ENCODE measurements at regions not wholly inside any gene's neighbourhood (a gene's known extent, or its start where the extent isn't known, plus 50 kb on each side); places are given as distances from the start of the nearest gene placed in this dataset.

DNA sequence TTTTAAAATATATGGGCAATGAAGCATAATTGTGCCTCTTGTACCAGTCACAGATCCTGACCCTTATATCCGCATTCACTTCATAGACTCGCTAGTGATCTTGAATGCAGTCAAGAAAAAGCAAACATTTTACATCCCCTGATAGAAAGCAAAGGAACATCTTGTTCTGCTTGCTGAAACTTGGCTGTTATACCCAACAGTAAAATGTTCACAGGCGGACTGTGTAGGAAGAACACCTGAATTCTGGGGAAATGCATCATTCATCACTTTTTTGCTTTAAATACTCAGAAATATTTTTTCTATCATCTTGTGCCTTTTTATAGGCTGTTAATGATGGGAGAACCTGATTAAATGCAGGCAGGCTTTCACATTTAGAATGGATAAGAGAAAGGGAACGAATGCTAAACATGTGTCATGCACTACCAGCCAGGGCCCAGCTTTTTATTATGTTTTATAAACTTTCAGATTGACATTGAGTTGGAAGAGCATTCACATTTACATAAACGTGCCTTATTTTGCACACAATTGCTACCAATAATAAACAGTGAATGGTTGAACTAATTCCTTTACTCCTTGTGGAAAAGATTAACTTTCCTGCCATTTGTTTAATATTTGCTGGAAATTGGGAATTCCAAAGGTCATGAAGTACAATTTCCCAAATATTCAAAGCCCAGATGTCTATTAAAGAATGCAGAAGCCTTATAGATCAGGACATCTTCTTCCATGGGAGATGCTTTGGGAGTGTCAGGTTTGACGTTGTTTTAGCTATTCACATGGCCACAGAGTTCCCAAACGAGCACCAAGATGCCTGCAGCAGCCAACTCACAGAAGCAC is 756.2 kb downstream of the TLE1 start:
- intact Hi-C loops (cut with DNase I) = no loop called here
- no peak for DNase-seq (ENCODE audit: low spot score)

DNA sequence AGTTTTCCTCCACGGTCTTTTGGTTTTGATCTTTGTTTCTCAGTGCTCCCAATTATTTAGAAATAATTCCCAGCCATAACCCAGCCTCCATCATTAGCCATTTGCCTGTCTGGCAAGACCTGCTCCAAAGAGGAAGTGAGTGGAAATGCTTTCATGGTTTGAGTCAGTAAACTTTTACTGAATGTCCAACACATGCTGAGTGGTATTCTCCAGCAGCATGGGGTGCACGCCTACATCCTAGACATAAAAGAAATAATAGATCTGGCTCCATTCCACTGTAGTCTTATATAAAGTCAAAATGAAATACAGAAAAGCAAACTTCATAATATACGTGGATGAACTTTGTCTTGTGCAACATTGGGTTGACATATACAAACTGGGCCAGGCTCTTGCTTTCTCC is 757.2 kb downstream of the TLE1 start:
- intact Hi-C loops (cut with DNase I) = no loop called here

DNA sequence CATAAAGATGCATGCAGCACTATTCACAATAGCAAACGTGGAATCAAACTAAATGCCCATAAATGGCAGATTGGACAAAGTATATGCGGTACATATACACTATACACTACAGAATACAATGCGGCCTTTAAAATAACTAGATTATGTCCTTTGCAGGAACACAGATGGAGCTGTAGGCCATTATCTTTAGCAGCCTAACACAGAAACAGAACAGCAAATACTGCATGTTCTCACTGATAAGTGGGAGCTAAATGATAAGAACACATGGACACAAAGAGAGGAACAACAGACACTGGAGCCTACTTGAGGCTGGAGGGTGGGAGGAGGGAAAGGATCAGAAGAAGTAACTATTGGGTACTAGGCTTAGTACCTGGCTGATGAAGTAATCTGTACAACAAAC is 758.2 kb downstream of the TLE1 start:
- no peak for DNase-seq (ENCODE audit: low spot score)
- intact Hi-C loops (cut with DNase I) = no loop called here

More for the DNA sequence above, 757.2 kb downstream of the TLE1 start:
- no peak for DNase-seq (ENCODE audit: low spot score)

DNA sequence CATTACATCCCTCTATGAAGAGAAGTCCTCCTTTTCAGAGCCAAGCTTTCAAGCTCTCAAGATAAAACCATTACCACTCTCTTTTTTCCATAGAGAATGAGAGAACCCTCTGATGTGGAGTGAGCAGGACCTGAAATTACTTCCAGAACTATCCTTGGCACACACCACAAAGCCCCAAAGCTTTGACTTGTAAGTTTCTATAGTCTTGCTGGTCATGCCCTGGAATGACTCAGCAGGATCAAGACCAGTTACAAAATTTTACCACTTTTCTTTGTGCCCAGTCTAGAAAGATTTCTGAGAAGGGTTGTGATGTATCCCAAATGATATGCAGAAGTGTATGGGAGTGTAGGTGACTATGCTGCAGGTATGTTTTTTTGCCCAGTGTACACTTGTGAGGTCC is 760.6 kb downstream of the TLE1 start:
- intact Hi-C loops (cut with DNase I) = no loop called here
- DNase-seq (ENCODE audit: low spot score) = no peak

DNA sequence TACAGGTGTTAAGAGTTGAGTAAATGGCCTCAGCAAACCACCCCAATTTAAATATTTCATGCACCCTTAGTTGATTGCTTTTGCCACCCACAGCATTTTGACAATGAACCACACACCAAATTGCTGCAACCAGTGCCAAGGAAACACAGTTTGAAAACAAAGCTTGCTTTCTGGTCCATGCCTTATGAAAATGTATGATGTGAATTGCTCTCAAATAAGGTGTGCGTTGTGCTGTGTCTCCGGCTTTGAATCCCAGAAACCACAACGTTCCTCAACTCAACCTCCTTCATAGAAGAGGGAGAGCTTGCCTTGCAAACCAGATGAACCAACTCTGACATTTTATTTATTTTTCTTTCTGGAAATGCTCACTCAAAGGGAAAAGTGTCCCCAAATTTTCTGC is 762.7 kb downstream of the TLE1 start:
- no peak for DNase-seq (ENCODE audit: low spot score)
- intact Hi-C loops (cut with DNase I) = no loop called here

DNA sequence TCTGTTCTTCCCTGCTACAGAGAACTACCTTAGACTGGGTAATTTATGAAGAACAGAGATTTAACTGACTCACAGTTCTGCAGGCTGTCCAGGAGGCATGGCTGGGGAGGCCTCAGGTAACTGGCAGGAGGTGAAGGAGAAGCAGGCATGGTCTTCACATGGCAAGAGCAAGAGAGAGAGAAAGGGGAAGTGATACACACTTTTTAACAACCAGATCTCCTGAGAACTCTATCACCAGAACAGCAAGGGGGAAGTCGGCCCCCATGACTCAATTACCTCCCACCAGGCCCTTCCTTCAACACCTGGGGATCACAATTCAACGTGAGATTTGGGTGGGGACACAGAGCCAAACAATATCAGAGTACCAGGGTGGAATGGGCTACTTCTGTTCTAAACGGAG is 766.8 kb downstream of the TLE1 start:
- intact Hi-C loops (cut with DNase I) = no loop called here
- no peak for DNase-seq (ENCODE audit: low spot score)

DNA sequence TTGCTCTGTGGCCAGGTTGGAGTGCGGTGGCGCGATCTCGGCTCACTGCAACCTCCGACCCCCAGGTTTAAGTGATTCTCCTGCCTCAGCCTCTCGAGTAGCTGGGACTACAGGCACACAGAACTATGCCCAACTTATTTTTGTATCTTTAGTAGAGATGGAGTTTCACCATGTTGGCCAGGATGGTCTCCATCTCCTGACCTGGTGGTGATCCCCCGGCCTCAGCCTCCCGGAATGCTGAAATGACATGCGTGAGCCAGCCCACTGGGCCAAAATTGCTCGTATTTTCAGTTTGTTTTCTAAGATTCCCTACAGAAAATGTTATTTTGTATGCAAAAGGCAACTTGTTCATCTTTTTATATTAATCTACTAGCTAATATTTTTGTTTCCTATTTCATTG is 782.6 kb downstream of the TLE1 start:
- no peak for DNase-seq (ENCODE audit: low spot score)
- intact Hi-C loops (cut with DNase I) = no loop called here

DNA sequence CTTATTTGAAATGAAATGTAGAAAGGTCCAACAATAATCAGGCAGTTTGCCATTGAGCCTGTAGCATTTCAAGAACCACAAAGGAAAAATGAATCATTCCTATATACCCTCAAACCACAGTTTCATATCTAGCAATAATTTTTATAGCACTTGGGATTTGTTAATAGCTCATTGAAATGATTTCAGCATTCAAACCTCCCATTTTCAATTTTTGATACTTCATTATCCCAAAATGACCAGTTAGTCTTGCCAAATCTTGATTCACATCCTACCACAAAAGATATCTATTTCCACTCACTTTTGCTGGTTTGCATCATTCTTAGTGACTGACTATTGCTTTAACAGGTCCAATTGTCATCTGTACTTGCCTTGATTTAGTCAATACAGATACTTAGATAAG is 790.1 kb downstream of the TLE1 start:
- intact Hi-C loops (cut with DNase I) = no loop called here
- DNase-seq (ENCODE audit: low spot score) = no peak

DNA sequence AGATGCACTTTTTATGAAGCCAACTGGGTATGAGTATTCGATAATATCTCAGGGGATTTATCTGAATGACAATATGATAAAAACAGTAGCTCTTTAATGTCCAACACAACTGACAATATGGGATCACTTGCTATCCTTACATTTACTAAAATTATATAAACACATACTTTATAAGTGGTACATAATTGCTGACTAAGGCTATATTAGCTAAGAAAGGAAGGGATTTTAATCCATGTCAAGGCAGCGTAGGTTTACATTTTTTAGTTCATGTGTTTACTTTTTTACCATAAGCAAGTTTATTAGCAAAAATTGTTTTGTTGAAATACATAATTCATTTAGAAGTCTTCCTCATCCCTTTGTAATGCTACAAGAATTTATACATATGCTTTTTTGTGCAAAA is 796.2 kb downstream of the TLE1 start:
- intact Hi-C loops (cut with DNase I) = no loop called here
- DNase-seq (ENCODE audit: low spot score) = no peak

DNA sequence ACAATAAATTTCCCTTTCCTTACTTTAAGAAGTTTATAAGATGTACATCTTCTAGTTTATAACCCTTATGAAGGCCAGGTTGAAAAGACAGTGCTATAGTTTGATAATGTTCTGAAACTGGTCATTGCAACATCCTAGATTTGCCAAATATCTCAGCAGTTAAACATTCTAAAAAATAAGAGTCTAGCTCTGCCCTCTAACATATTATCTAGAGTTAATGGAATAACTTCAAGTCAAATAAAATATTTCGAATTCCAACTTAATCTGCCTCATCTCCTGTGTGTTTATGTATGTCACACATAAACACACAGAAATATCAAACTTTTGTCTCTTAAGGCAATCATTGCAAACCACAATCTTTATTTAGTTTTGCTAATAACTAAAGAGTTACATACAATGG is 796.6 kb downstream of the TLE1 start:
- intact Hi-C loops (cut with DNase I) = no loop called here
- DNase-seq (ENCODE audit: low spot score) = no peak

DNA sequence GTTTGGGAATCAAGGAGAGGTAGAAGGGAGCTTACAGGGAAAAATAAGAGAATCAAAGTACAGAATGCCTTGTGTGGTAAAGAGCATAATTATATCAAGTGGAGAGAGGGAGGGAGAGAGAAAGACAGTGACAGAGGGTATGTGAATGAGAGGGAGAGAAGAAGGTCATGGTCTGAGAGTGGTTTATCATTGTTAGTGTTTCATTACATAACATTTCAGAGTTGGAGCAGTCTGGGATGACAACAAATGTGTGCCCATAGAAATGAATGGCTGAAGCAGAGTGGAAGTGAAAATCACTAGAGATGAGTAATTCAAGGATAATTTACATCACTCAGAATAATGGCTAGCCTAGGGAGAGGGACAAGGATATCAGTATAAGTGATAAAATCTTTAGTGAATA is 799.2 kb downstream of the TLE1 start:
- intact Hi-C loops (cut with DNase I) = no loop called here
- no peak for DNase-seq (ENCODE audit: low spot score)

DNA sequence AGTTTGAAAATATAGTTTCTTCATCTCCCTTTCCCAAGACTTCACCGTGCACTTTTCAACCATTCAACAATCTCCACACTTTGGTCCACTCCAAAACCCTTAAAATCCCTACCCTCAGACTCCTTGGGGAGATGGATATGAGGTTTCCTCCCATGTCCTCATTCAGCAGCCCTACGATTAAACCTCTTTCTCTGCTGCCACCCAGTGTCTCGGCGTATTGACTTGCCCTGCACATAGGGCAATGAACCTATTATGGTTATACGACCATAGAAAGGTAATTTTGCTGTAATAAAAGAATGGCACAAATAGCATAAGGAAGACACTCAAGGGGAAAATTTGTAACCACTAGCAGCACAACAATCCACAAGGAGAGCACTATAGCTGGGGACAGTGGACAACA is 803.5 kb downstream of the TLE1 start:
- no peak for DNase-seq (ENCODE audit: low spot score)
- intact Hi-C loops (cut with DNase I) = no loop called here

DNA sequence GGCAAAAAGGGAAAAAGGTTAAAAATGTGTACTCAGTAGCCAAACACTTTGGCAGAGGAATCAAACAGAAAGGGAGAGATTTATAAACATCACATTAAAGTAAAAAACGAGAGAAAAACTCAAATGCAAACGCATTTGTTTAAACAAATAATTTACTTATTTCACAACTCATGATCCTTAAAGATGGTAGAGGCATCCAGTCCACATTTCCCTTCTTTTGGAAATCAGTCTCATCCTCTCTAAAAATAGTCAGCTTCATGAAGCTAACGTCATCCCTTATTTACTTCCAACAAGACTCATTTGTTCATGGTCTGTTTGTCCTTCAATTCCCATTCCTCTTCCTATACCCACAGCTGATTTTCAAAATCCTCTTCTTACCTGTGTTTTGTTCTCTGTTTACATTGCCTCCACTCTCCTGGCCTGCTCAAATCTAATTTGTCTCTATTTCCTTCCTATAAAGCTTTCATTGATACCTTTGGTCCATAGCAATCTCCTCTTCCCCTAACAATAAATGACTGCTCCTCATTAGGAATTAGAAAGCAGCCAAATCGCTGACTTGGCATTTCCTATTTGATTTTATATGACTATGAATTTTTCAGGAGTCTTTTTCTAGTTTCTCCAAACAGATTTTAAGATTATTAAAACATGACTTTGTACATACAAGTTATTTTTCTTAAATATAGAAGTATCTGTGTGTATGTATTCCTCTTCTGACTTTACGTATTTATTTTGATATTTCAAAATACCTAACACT is 805.3 kb downstream of the TLE1 start:
- no peak for DNase-seq (ENCODE audit: low spot score)
- intact Hi-C loops (cut with DNase I) = no loop called here

DNA sequence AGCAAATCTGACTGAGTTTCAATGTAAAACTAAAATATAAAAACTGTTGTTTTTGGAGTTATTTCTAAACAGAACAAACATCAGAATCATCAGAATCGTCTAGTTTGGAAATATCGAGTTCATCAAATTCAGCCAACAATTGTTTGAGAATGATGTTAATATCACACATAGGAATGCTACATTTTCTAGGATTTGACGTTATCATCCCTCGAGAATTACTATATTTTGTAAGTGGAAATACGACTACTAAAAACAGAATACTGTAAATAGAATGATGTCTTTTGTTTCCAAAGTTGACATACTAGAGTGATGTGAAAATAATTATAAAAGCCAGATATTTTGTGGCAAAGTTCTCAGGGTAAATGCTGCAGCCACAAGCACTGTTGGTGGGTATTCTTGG is 805.9 kb downstream of the TLE1 start:
- DNase-seq (ENCODE audit: low spot score) = no peak
- intact Hi-C loops (cut with DNase I) = no loop called here

DNA sequence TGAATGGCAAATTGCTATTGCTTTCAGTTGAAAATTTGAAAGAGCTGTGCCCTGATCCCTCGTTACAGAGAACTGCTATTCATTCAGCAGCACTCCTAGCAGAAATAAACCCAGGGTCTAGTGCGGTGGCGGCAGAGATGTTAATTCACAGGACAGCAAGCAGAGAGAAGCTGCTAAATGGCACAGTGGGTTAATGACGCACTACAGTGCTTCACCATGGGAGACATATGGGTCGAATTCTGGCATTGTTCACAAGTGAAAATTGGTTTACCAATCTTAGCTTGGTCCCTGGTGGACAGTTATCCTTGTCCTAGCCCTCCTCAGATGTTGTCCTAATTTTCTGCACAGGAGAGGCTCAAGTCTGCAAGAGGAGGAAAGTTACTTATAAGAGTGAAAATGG is 807.4 kb downstream of the TLE1 start:
- intact Hi-C loops (cut with DNase I) = no loop called here
- DNase-seq (ENCODE audit: low spot score) = no peak

DNA sequence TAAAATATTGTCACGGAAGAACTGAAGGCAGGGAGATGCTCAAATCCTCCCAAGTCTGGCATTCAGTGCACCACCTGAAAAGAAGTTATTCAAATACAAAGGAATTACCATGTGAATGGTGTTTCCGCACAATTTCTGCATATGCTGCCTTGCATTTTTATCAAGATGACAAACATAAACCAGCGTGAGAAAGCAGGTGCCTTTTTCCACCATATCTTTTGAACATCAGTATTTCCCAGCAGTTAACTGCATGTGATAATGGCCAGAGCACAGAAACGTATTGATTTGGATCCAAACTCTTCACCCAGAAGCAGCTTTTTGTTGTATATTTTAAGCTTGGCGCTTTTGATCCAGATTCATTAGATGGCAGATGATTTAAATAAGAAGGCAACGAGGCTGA is 808.0 kb downstream of the TLE1 start:
- intact Hi-C loops (cut with DNase I) = no loop called here
- DNase-seq (ENCODE audit: low spot score) = no peak

DNA sequence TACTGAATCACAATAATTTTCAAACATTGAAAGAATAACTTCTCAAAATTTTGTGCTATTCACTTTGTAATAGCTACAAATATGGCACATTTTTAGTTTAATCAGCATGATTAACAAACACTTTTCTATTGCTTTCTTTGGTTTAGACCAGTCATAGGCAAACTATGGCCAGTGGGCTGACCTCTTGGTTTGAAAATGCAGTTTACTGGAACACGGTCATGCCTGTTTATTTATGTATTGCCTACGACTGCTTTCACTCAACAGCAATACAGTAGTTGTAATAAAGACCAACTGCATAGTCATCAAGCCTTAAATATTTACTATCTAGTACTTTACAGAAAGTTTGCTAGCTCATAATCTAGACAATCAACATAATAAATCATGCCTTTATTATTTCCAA is 810.8 kb downstream of the TLE1 start:
- intact Hi-C loops (cut with DNase I) = no loop called here
- no peak for DNase-seq (ENCODE audit: low spot score)

DNA sequence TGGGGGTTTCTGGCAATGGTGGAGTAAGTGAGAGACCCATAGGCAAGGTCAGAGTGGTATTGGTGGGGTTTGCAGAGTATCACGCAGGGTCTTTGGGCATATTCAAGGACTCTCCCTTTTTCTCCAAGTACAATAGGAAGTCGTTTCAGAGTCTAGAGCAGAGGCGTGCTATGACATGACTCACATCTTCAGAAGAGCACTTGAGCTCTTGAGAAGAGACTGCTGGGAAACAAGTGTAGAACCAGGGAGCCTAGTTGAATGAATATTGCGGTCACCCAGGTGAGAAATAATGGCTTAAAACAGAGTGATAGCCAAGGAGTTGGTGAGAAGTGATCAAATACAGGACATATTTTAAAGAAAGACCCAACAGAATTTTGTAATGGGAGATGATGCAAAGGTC is 813.4 kb downstream of the TLE1 start:
- no peak for DNase-seq (ENCODE audit: low spot score)
- intact Hi-C loops (cut with DNase I) = no loop called here

DNA sequence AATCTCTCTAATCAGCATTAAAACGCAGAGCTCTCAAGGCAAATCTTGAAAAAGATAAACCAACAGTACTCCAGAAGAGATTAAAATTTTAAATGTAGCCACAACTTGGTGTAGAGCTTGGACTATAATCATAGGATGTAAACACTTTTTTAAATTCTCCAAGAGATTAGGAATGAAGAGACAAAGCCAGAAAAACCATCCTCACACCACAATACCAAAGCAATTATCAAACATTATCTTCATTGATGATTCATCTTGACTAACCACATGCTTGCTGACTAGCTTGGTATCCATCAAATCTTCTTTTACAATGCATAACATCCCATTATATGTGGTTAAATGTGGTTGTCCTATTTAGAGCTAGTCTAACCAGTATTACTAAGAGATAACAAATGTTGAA is 815.1 kb downstream of the TLE1 start:
- DNase-seq (ENCODE audit: low spot score) = no peak
- intact Hi-C loops (cut with DNase I) = no loop called here

DNA sequence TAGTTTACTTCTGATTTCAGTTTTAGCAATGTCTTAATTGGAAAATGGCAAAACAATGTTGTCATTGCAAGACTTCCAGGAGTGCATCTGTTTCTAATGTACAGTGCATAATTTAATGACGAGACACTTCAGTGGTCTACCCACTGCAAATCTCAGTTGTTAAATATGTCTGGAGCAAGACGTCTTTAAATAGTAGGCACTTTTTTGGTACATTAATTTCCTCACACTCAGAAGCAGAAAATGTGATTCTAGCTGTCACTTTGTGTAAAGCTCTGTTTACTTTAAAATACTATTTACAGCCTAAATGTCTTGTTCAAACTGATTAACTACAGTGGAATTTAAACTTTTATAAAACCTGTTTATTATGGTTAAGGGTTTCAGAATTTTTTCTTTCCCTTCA is 815.5 kb downstream of the TLE1 start:
- intact Hi-C loops (cut with DNase I) = no loop called here
- no peak for DNase-seq (ENCODE audit: low spot score)

DNA sequence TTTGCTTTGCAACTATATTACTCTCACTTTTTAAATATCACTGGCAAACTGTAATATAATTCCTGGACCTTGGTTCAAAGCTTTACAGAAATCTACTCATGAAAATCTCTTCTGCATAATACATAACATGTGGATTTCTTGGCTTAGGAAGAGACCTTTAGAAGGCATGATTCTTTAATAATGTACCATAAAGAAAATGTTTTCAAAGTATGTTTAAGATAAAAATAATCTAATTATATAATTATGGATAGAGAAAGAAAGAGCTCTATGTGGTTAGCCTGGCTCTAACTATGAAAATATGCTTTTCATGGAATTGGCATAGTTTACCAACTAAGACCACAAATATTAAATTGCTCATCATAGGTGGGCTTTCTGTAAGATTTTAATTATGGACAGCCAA is 817.8 kb downstream of the TLE1 start:
- intact Hi-C loops (cut with DNase I) = no loop called here
- no peak for DNase-seq (ENCODE audit: low spot score)

All from cardiac septum (tissue), 1 donor.